IMR-90 (cell line): ENCODE measurements at regions not wholly inside any gene's neighbourhood (a gene's known extent, or its start where the extent isn't known, plus 50 kb on each side); places are given as distances from the start of the nearest gene placed in this dataset.

Source experiments
- ATAC-seq: fragments of 200-7000 bp; cut with Tn5 transposase; 2 replicates; pipeline ENCODE4 v1.9.1; 2020; ENCODE audit warnings: low read depth, mild to moderate bottlenecking, moderate library complexity
- BruUV-seq: library from RNA; stranded (reverse); fragments of 400-500 nt; replicated peaks from 2 replicates; lab custom pipeline; 2021; lab: Mats Ljungman, UMichigan
- CTCF ChIA-PET: fragments of 300-600 bp; formaldehyde crosslinking; extraction: SDS; loops from one replicate; lab custom pipeline; 2021; ENCODE audit warnings: antibody characterized with exemption; lab: Yijun Ruan, JAX
- POLR2A ChIA-PET: fragments of 300-600 bp; sonication (Branson Sonifier 250); formaldehyde crosslinking; loops from one replicate; lab custom pipeline; 2022; ENCODE audit warnings: antibody characterized with exemption; ENCODE audit not compliant: unreplicated experiment; lab: Charles Lee
- DNase-seq: peaks from one replicate; pipeline ENCODE4 v3.0.0; 2013
- H2AFZ ChIP-seq: replicated peaks from 2 replicates; pipeline ENCODE3; 2013; ENCODE audit warnings: low read length, mild to moderate bottlenecking; ENCODE audit not compliant: poor library complexity
- H2AK5ac ChIP-seq: 2 replicates; pipeline ENCODE4 v1.6.1; 2013; ENCODE audit warnings: low read depth, low read length, inconsistent platforms
- H2AK9ac ChIP-seq: replicated peaks from 2 replicates; pipeline ENCODE3; 2013; ENCODE audit warnings: mild to moderate bottlenecking, low read depth, low read length, moderate library complexity; ENCODE audit not compliant: poor library complexity
- H2BK120ac ChIP-seq: 2 replicates; pipeline ENCODE4 v1.6.1; 2013; ENCODE audit warnings: low read depth, low read length, inconsistent platforms
- H2BK15ac ChIP-seq: 3 replicates; pipeline ENCODE4 v1.6.1; 2013; ENCODE audit warnings: low read depth, low read length, inconsistent platforms
- H2BK20ac ChIP-seq: 2 replicates; pipeline ENCODE4 v1.6.1; 2013; ENCODE audit warnings: low read depth, mild to moderate bottlenecking, inconsistent platforms, low read length, moderate library complexity
- H2BK5ac ChIP-seq: 2 replicates; pipeline ENCODE4 v1.6.1; 2013; ENCODE audit warnings: mild to moderate bottlenecking, low read depth, low read length, inconsistent platforms; ENCODE audit not compliant: poor library complexity, severe bottlenecking
- H3K14ac ChIP-seq: replicated peaks from 2 replicates; pipeline ENCODE4 v1.6.1; 2013; ENCODE audit warnings: low read depth, low read length, inconsistent platforms
- H3K18ac ChIP-seq: 2 replicates; pipeline ENCODE4 v1.6.1; 2013; ENCODE audit warnings: low read depth, low read length, control low read depth
- H3K23ac ChIP-seq: 2 replicates; pipeline ENCODE4 v1.6.1; 2013; ENCODE audit warnings: low read depth, low read length, inconsistent platforms
- H3K27ac ChIP-seq: 2 replicates; pipeline ENCODE4 v1.5.1; 2013; ENCODE audit warnings: mild to moderate bottlenecking, control low read depth, low read length; ENCODE audit not compliant: insufficient read depth
- H3K27me3 ChIP-seq: 2 replicates; pipeline ENCODE4 v1.6.1; 2013; ENCODE audit warnings: low read length; ENCODE audit not compliant: control insufficient read depth, insufficient read depth
- H3K36me3 ChIP-seq: 2 replicates; pipeline ENCODE4 v1.6.1; 2013; ENCODE audit warnings: low read length, mixed read lengths; ENCODE audit not compliant: control insufficient read depth, insufficient read depth
- H3K4ac ChIP-seq: 2 replicates; pipeline ENCODE4 v1.6.1; 2013; ENCODE audit warnings: low read depth, low read length, inconsistent platforms
- H3K4me1 ChIP-seq: 2 replicates; pipeline ENCODE4 v1.6.1; 2013; ENCODE audit warnings: low read length, mixed read lengths; ENCODE audit not compliant: control insufficient read depth, insufficient read depth
- H3K4me2 ChIP-seq: 2 replicates; pipeline ENCODE4 v1.6.1; 2013; ENCODE audit warnings: low read depth, mild to moderate bottlenecking, control low read depth, low read length, moderate library complexity
- H3K4me3 ChIP-seq: 2 replicates; pipeline ENCODE4 v1.5.1; 2013; ENCODE audit warnings: low read depth, mild to moderate bottlenecking, control low read depth, low read length, moderate library complexity; ENCODE audit not compliant: insufficient read depth
- H3K56ac ChIP-seq: 2 replicates; pipeline ENCODE4 v1.6.1; 2013; ENCODE audit warnings: low read length, inconsistent platforms; ENCODE audit not compliant: insufficient read depth; ENCODE audit errors: extremely low read depth
- H3K79me1 ChIP-seq, 2 experiments: 2 replicates each; pipeline ENCODE4 v1.6.1; 2013; ENCODE audit warnings: low read length in 2 of 2, inconsistent platforms in 1 of 2, low read depth in 1 of 2
- H3K9ac ChIP-seq: 2 replicates; pipeline ENCODE4 v1.6.1; 2013; ENCODE audit warnings: low read depth, low read length, control low read depth
- H3K9me1 ChIP-seq: 2 replicates; pipeline ENCODE4 v1.6.1; 2013; ENCODE audit warnings: low read length, inconsistent platforms; ENCODE audit not compliant: insufficient read depth
- H3K9me3 ChIP-seq: 2 replicates; pipeline ENCODE4 v1.6.1; 2013; ENCODE audit warnings: low read length; ENCODE audit not compliant: control insufficient read depth, insufficient read depth
- H4K20me1 ChIP-seq: 2 replicates; pipeline ENCODE4 v1.6.1; 2013; ENCODE audit warnings: low read length, inconsistent platforms; ENCODE audit not compliant: insufficient read depth
- H4K5ac ChIP-seq: 2 replicates; pipeline ENCODE4 v1.6.1; 2013; ENCODE audit warnings: mild to moderate bottlenecking, low read depth, low read length, control low read depth
- H4K8ac ChIP-seq, 2 experiments: 2 replicates each; pipeline ENCODE4 v1.6.1; 2013; ENCODE audit warnings: low read depth in 2 of 2, low read length in 2 of 2, control low read depth in 1 of 2, inconsistent platforms in 1 of 2
- H4K91ac ChIP-seq: 2 replicates; pipeline ENCODE4 v1.6.1; 2013; ENCODE audit warnings: low read depth, low read length, inconsistent platforms; ENCODE audit not compliant: insufficient read depth
- CEBPB ChIP-seq: IDR thresholded peaks from 2 replicates; pipeline ENCODE4 v1.6.1; 2012; ENCODE audit warnings: low read depth, low read length, improper control_type of control experiment
- CHD1 ChIP-seq: IDR thresholded peaks from 2 replicates; pipeline ENCODE4 v1.6.1; 2012; ENCODE audit warnings: low read depth, low read length, improper control_type of control experiment
- FOS ChIP-seq: fragments of 150-350 bp; IDR thresholded peaks from 2 replicates; pipeline ENCODE4 v1.6.1; 2016; ENCODE audit warnings: low read depth, low read length
- MAFK ChIP-seq: IDR thresholded peaks from 2 replicates; pipeline ENCODE4 v1.6.1; 2012; ENCODE audit warnings: low read depth, low read length, improper control_type of control experiment
- MXI1 ChIP-seq: IDR thresholded peaks from 2 replicates; pipeline ENCODE4 v1.6.1; 2012; ENCODE audit warnings: low read depth, mild to moderate bottlenecking, low read length, moderate library complexity, borderline replicate concordance
- POLR2A ChIP-seq: IDR thresholded peaks from 2 replicates; pipeline ENCODE4 v1.6.1; 2012; ENCODE audit warnings: mild to moderate bottlenecking, low read depth, low read length
- RAD21 ChIP-seq: IDR thresholded peaks from 2 replicates; pipeline ENCODE4 v1.6.1; 2012; ENCODE audit warnings: low read length, improper control_type of control experiment
- RCOR1 ChIP-seq: IDR thresholded peaks from 2 replicates; pipeline ENCODE4 v1.6.1; 2012; ENCODE audit warnings: mild to moderate bottlenecking, low read length, improper control_type of control experiment; ENCODE audit not compliant: insufficient replicate concordance
- RFX5 ChIP-seq: IDR thresholded peaks from 2 replicates; pipeline ENCODE4 v1.8.0; 2012; ENCODE audit warnings: low read depth, mild to moderate bottlenecking, low read length, moderate library complexity
- SMC3 ChIP-seq: fragments of 150-350 bp; IDR thresholded peaks from 2 replicates; pipeline ENCODE4 v1.6.1; 2016; ENCODE audit warnings: low read depth, mild to moderate bottlenecking, antibody characterized with exemption, low read length, moderate library complexity
- WGBS, 2 experiments: methylation state at CpG; one replicate each; pipeline versions ENCODE4 v1.1.5 to v1.1.7; 2013; ENCODE audit warnings: missing lambda C conversion rate in 2 of 2; ENCODE audit not compliant: insufficient read length in 1 of 2; ENCODE audit errors: extremely low coverage in 2 of 2; 5-methylcytosine and 5-hydroxymethylcytosine counted together
- dilution Hi-C: fragments of 300-500 bp; cut with HindIII; formaldehyde crosslinking; loops from one replicate; pipeline ENCODE4 v1.14.3; 2018; ENCODE audit warnings: low sequenced_read_pairs; ENCODE audit not compliant: unreplicated experiment
- in situ Hi-C: fragments of 300-500 bp; cut with MboI; formaldehyde crosslinking; loops from 3 replicates; pipeline ENCODE4 v1.14.3; 2019; ENCODE audit warnings: low sequenced_read_pairs, inconsistent platforms, mixed read lengths
- intact Hi-C: fragments of 100-400 bp; cut with micrococcal nuclease; formaldehyde crosslinking; loops from 2 replicates; pipeline ENCODE4 v1.10.0; 2022
- TF ChIP-seq, protein P1 (sequence below): fragments of 150-350 bp; IDR thresholded peaks from 2 replicates; pipeline ENCODE4 v1.6.1; 2017; ENCODE audit warnings: mild to moderate bottlenecking, antibody characterized with exemption, low read length, low read depth
- TF ChIP-seq, protein P2 (sequence below): conservative IDR thresholded peaks from 2 replicates; pipeline ENCODE4 v1.5.1; 2012; ENCODE audit warnings: mild to moderate bottlenecking, low read depth, low read length, improper control_type of control experiment

DNA sequence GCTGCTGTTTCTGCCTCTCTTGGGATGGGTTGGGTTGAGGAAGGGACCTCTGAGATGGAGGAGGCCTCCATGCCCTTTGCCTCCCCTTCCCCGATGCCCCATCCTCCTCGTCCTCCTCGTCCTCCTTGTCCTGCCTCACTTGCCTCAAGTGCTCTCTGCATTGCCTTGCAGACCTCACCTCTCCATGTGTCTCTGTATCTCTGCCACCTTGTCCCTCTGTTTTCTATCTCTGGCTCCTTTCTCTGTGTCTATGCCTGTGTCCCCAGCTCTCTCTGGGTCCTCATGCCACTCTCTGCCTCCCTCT is 87.5 kb downstream of the MCFD2 start:
- BruUV-seq = no TSS peak
- TF ChIP-seq POLR2A (no peak), MAFK (no peak), FOS (no peak), CHD1 (no peak), RFX5 (no peak), RCOR1 (no peak), RAD21 (no peak), CEBPB (no peak), MXI1 (no peak), SMC3 (no peak)
- TF ChIP-seq, protein P1, sequence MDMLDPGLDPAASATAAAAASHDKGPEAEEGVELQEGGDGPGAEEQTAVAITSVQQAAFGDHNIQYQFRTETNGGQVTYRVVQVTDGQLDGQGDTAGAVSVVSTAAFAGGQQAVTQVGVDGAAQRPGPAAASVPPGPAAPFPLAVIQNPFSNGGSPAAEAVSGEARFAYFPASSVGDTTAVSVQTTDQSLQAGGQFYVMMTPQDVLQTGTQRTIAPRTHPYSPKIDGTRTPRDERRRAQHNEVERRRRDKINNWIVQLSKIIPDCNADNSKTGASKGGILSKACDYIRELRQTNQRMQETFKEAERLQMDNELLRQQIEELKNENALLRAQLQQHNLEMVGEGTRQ = no peak
- TF ChIP-seq, protein P2, sequence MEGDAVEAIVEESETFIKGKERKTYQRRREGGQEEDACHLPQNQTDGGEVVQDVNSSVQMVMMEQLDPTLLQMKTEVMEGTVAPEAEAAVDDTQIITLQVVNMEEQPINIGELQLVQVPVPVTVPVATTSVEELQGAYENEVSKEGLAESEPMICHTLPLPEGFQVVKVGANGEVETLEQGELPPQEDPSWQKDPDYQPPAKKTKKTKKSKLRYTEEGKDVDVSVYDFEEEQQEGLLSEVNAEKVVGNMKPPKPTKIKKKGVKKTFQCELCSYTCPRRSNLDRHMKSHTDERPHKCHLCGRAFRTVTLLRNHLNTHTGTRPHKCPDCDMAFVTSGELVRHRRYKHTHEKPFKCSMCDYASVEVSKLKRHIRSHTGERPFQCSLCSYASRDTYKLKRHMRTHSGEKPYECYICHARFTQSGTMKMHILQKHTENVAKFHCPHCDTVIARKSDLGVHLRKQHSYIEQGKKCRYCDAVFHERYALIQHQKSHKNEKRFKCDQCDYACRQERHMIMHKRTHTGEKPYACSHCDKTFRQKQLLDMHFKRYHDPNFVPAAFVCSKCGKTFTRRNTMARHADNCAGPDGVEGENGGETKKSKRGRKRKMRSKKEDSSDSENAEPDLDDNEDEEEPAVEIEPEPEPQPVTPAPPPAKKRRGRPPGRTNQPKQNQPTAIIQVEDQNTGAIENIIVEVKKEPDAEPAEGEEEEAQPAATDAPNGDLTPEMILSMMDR = no peak
- Histone ChIP-seq H3K14ac (peak overlapping the region; percentile 95), H3K9me1 (peaks cover 37% of the 10 kb centered on the region), H3K79me1 (peaks cover 0 to 46% of the 10 kb centered on the region in 2 experiments; a peak in 2 of 4 replicates), H2AFZ (peak overlapping the region; percentile 39), H4K91ac (peak overlapping the region; percentile 95), H3K27me3 (no peaks in the 10 kb centered on the region), H3K9me3 (peaks cover 7% of the 10 kb centered on the region), H2BK15ac (peak overlapping the region; percentile 98; the same call in 2 of the 3 replicates), H3K4me2 (no peak overlapping the region), H3K56ac (no peak overlapping the region), H4K20me1 (no peaks in the 10 kb centered on the region), H3K4ac (peak overlapping the region; percentile 95), H3K4me3 (no peak overlapping the region), H3K27ac (peak overlapping the region; percentile 25), H3K23ac (peak overlapping the region; percentile 74; the same call in 1 of the 2 replicates), H2BK20ac (peak overlapping the region; percentile 93), H3K18ac (peak overlapping the region; percentile 74), H4K5ac (peak overlapping the region; percentile 99), H3K4me1 (peaks cover 44% of the 10 kb centered on the region), H3K9ac (no peak overlapping the region), H2AK5ac (peak overlapping the region; percentile 99), H4K8ac (peak overlapping the region; percentile 65 to 88; a peak in 3 of 4 replicates), H2BK5ac (peak overlapping the region; percentile 71), H2AK9ac (peak overlapping the region; percentile 85), H3K36me3 (no peaks in the 10 kb centered on the region), H2BK120ac (peak overlapping the region; percentile 89)
- WGBS, 2 experiments = 80% methylated on average over 1 of the region's 3 CpGs; no CpG with 5 or more reads in 1 of the 2 experiments
- in situ Hi-C loops = no loop called here
- intact Hi-C loops = no loop called here
- CTCF ChIA-PET = no interaction called here
- ATAC-seq = no peak
- dilution Hi-C loops = no loop called here
- no peak for DNase-seq
- POLR2A ChIA-PET = no interaction called here
